DND-41 (cell line): ENCODE measurements at regions not wholly inside any gene's neighbourhood (a gene's known extent, or its start where the extent isn't known, plus 50 kb on each side); places are given as distances from the start of the nearest gene placed in this dataset.
"Not testable (repeated sequence)": the region's sequence is repeated elsewhere in the genome, so short reads cannot be mapped to it uniquely, and the experiment has no call there.

Source experiments
- ATAC-seq: fragments of 200-7000 bp; cut with Tn5 transposase; 3 replicates; pipeline ENCODE4 v1.9.1; 2021; ENCODE audit warnings: low read depth; ENCODE audit not compliant: insufficient read depth
- DNase-seq: peaks from one replicate; pipeline ENCODE4 v3.0.0-alpha.2; 2020
- H2AFZ ChIP-seq: 2 replicates; pipeline ENCODE4 v1.6.0; 2012; ENCODE audit warnings: low read depth, low read length
- H3K27ac ChIP-seq: 2 replicates; pipeline ENCODE4 v1.5.1; 2012; ENCODE audit warnings: low read length, inconsistent platforms
- H3K27me3 ChIP-seq: fragments of 200-600 bp; sonication (generic); 2 replicates; pipeline ENCODE4 v1.6.0; 2012; ENCODE audit warnings: low read length, mild to moderate bottlenecking, inconsistent platforms; ENCODE audit not compliant: insufficient read depth, poor library complexity
- H3K36me3 ChIP-seq: 2 replicates; pipeline ENCODE4 v1.5.1; 2012; ENCODE audit warnings: low read length, inconsistent platforms; ENCODE audit not compliant: insufficient read depth
- H3K4me1 ChIP-seq: 2 replicates; pipeline ENCODE4 v1.5.1; 2012; ENCODE audit warnings: mild to moderate bottlenecking, low read length; ENCODE audit not compliant: insufficient read depth
- H3K4me2 ChIP-seq: 2 replicates; pipeline ENCODE4 v1.6.0; 2012; ENCODE audit warnings: mild to moderate bottlenecking, moderate library complexity, low read length, inconsistent platforms; ENCODE audit not compliant: insufficient read depth
- H3K4me3 ChIP-seq, 2 experiments: fragments of 200-600 bp in 1 of 2; shearing (Covaris generic) in 1 of 2; 2 replicates each; pipeline ENCODE4 v1.5.1; 2012 to 2016; ENCODE audit warnings: inconsistent platforms in 2 of 2, low read length in 2 of 2, mild to moderate bottlenecking in 2 of 2, low read depth in 1 of 2, moderate library complexity in 1 of 2
- H3K79me2 ChIP-seq: 2 replicates; pipeline ENCODE4 v1.6.0; 2012; ENCODE audit warnings: low read length, inconsistent platforms; ENCODE audit not compliant: insufficient read depth
- H3K9ac ChIP-seq: 2 replicates; pipeline ENCODE4 v1.6.0; 2012; ENCODE audit warnings: low read depth, mild to moderate bottlenecking, inconsistent platforms, low read length, moderate library complexity
- H3K9me3 ChIP-seq: 2 replicates; pipeline ENCODE4 v1.5.1; 2012; ENCODE audit warnings: low read length, moderate library complexity, mild to moderate bottlenecking, inconsistent platforms; ENCODE audit not compliant: insufficient read depth, severe bottlenecking
- H4K20me1 ChIP-seq: 2 replicates; pipeline ENCODE4 v1.6.0; 2012; ENCODE audit warnings: low read length; ENCODE audit not compliant: insufficient read depth
- CTCF ChIP-seq: IDR thresholded peaks from 2 replicates; pipeline ENCODE4 v1.5.1; 2012; ENCODE audit warnings: borderline replicate concordance, low read length, moderate library complexity, mild to moderate bottlenecking; ENCODE audit not compliant: poor library complexity, severe bottlenecking; ENCODE audit errors: extremely low read depth

GRCh38 chr14:106359157-106359887 is 832.9 kb downstream of the TMEM121 start:
- not testable (repeated sequence) for H3K9me3 ChIP-seq, H4K20me1 ChIP-seq, H3K27me3 ChIP-seq, H3K36me3 ChIP-seq
- Histone ChIP-seq H3K4me2 (peak overlapping the region; percentile 73), H2AFZ (peak overlapping the region; percentile 46; the same call in 1 of the 2 replicates), H3K79me2 (peaks cover 35% of the 10 kb centered on the region), H3K4me3 (peak overlapping the region; percentile 18 to 54; a peak in 3 of 4 replicates), H3K27ac (peak overlapping the region; percentile 98), H3K4me1 (peaks cover 65% of the 10 kb centered on the region), H3K9ac (peak overlapping the region; percentile 74)
- TF ChIP-seq CTCF: peak; percentile 61
- ATAC-seq (peak; percentile 62), DNase-seq (peak; percentile 100)

- not testable (repeated sequence) for H3K27ac ChIP-seq, ATAC-seq, H3K4me2 ChIP-seq, H3K27me3 ChIP-seq, H3K4me3 ChIP-seq, H3K9me3 ChIP-seq, H2AFZ ChIP-seq, H3K9ac ChIP-seq, H4K20me1 ChIP-seq, H3K79me2 ChIP-seq
- H3K36me3 ChIP-seq: peaks cover 19% of the 10 kb centered on the region; the same call in 1 of the 2 replicates
- DNase-seq: peak; percentile 5
- H3K4me1 ChIP-seq: peaks cover 14% of the 10 kb centered on the region
Measured at GRCh38 chr14:106365371-106365770, 839.0 kb downstream of the TMEM121 start.

GRCh38 chr14:106365894-106366293 is 839.5 kb downstream of the TMEM121 start:
- ATAC-seq (peak; percentile 16; the same call in 2 of the 3 replicates), DNase-seq (peak; percentile 29)
- H3K27me3 ChIP-seq, H3K27ac ChIP-seq, H3K79me2 ChIP-seq, H3K4me2 ChIP-seq, H3K9me3 ChIP-seq, H3K4me1 ChIP-seq, H2AFZ ChIP-seq, H3K9ac ChIP-seq, H3K4me3 ChIP-seq, H4K20me1 ChIP-seq: not testable (repeated sequence)
- peaks cover 23% of the 10 kb centered on the region for H3K36me3 ChIP-seq

GRCh38 chr14:106366971-106367370 is 840.6 kb downstream of the TMEM121 start:
- H3K27me3 ChIP-seq, H3K9me3 ChIP-seq, H3K4me2 ChIP-seq, H3K4me3 ChIP-seq, H3K9ac ChIP-seq, H2AFZ ChIP-seq, H4K20me1 ChIP-seq: not testable (repeated sequence)
- peaks cover 14% of the 10 kb centered on the region for H3K4me1 ChIP-seq
- 0 out of 2 replicates have a peak overlapping the region, but pooled peaks have one; percentile 55 for H3K27ac ChIP-seq
- peaks cover 13% of the 10 kb centered on the region for H3K79me2 ChIP-seq
- peak; percentile 13 for DNase-seq
- peak; percentile 20; the same call in 1 of the 3 replicates for ATAC-seq
- peaks cover 34% of the 10 kb centered on the region for H3K36me3 ChIP-seq

GRCh38 chr14:106369456-106369855 is 843.1 kb downstream of the TMEM121 start:
- not testable (repeated sequence) for H3K27ac ChIP-seq, H3K9ac ChIP-seq, H3K4me3 ChIP-seq, H3K4me2 ChIP-seq, H3K9me3 ChIP-seq, H3K27me3 ChIP-seq, H4K20me1 ChIP-seq, H2AFZ ChIP-seq, ATAC-seq
- DNase-seq: peak; percentile 13
- H3K36me3 ChIP-seq: peaks cover 49% of the 10 kb centered on the region
- H3K4me1 ChIP-seq: peaks cover 39% of the 10 kb centered on the region
- H3K79me2 ChIP-seq: peaks cover 27% of the 10 kb centered on the region
